HG03354 (cell line): ENCODE measurements at regions not wholly inside any gene's neighbourhood (a gene's known extent, or its start where the extent isn't known, plus 50 kb on each side); places are given as distances from the start of the nearest gene placed in this dataset.
"Not testable (repeated sequence)": the region's sequence is repeated elsewhere in the genome, so short reads cannot be mapped to it uniquely, and the experiment has no call there.

Experiments
- ATAC-seq: cut with Tn5 transposase; IDR thresholded peaks from one replicate; pipeline ENCODE4 v1.9.1; 2021; ENCODE audit warnings: mild to moderate bottlenecking; ENCODE audit not compliant: unreplicated experiment, poor library complexity, severe bottlenecking

DNA sequence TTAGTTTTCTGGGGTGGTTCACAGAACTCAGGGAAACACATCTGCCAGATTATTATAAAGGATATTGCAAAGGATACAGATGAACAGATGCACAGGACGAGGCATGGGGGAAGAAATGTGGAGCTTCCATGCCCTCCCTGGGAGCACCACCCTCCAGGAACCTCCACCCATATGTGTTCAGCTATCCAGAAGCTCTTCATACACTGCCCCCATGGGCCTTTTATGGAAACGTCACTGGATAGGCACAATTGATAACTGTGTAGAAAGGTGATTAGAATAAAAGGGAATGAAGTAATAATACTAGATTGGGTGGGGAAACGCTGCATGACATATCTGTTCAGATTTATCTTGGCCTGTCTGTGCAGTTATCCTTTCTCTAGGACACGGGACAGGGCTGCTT lies 357.9 kb downstream of the HS3ST1 start:
- ATAC-seq = no peak

DNA sequence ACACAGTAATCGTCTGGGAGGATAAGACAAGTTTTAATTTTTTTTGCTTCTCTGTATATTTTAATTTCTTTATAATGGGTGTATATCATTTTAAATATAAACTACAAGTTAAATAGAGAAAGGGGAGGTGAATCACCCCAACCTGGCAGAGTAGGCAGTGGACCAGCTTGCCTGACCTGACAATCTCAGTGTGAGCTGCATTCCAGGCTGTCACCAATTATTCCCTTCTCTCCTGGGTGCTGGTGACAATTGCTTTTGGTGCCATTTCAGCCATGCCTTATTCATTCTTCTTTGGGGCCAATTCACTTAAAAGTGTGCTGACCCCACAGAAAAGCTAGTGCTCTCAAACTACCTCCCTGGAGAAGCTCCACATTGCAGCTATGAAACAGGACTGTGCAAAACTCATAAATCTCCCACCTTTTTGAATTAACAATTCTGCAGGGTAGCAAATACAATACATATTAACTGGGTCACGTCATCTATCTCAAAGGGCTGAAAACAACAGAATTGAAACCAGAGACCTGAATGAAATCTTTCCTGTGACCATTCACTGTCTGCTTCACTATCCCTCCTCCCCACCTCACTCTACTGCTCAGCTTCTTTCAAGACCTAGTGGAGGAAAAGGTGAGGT lies 359.0 kb downstream of the HS3ST1 start:
- no peak for ATAC-seq

DNA sequence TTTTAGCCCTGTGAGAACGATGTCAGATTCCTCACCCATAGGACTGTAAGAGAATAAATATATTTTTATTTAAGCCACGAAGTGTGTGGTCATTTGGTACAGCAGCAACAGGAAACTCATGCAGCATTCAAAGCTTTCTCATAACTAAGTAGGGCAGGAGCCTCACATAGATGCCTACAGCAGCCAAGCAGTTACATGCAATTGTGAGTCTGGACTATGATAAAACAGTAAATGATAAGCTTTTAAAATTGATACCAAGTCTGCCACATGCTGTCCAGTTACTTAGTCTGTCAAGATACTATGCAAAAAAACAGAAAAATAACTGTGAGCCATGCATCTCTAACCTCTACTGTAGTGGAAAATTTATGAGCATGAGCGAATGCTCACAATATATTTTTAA lies 359.6 kb downstream of the HS3ST1 start:
- ATAC-seq = no peak

DNA sequence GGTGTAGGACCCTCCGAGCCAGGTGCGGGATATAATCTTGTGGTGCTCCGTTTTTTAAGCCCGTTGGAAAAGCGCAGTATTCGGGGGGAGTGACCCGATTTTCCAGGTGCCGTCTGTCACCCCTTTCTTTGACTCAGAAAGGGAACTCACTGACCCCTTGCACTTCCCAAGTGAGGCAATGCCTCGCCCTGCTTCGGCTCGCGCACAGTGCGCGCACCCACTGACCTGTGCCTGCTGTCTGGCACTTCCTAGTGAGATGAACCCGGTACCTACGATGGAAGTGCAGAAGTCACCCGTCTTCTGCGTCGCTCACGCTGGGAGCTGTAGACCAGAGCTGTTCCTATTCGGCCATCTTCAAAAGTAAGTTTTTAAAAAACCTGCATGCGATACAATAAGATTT lies 362.1 kb downstream of the HS3ST1 start:
- not testable (repeated sequence) for ATAC-seq

DNA sequence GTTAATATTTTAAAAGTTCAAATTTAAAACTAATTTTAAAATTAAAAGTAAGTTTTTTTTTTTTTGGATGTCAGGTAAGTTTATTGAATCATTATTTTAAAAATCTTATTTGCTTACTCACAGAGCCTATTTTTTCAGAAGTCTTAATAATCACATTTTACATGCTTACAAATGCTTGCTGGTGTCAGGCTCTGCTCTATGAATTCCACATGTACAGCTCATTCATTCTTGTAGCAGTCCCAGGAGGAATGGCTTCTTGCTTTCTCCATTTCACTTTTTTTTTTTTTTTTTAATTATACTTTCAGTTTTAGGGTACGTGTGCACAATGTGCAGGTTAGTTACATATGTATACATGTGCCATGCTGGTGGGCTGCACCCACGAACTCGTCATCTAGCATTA lies 368.1 kb downstream of the HS3ST1 start:
- ATAC-seq = not testable (repeated sequence)

DNA sequence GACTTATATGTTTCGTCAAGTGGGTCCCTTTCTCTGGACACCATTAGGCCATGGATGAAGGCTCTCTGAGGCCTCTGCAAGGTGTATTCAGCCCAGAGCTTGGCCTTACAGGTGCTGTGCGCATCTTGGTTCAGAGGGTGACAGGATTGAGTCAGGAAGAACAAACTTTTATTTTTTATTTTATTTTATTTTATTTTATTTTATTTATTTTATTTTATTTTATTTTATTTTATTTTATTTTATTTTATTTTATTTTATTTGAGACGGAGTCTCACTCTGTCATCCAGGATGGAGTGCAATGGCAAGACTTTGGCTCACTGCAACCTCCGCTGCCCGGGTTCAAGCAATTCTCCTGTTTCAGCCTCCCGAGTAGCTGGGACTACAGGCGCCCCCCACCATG lies 370.4 kb upstream of the CLNK start:
- not testable (repeated sequence) for ATAC-seq

DNA sequence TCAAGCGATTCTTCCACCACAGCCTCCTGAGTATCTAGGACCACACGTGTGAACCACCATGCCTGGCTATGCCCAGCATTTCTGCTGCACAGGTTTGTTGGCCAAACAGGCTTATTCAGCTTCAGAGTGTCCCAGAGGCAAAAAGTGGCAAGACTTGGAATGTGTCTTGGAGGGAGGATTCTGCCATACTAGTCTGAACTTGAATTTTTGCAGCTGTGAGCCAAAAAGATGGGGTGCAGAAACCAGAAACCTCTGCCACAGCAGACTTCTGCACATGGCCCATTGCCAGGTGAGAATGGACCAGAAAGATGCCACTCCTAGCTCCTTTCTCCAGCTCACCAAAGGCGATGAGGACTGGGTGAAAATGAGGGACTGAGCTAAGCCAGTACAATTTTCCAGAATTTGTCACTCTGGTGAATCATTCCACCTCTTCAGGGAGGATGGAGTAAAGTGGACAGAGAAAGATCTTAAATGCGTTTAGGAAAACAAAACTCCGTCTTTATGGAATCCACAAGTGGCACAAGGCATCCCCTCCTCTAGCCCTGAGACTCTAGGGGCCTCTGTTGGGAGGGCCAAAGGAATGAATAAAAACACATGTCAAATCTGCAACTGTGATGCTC lies 369.1 kb upstream of the CLNK start:
- ATAC-seq = no peak

DNA sequence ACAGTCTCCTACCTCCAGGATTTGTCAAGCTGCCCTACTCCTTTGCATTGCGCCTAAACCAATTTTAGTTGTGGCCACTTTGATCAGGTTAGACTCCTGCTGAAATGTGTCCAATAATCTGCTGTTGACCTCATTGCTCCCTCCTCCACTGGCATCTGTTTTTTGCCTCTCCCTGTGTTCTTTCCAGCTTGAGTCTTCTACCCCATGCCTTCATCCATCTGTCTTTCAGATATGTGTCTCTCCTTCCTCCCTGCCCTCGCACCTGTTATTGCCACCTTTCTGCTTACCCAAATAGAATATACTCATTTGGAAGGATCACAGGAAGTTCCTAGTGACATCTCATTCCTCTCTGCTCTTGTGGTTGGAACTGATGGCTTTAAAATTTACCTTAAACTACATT lies 366.6 kb upstream of the CLNK start:
- ATAC-seq = no peak

DNA sequence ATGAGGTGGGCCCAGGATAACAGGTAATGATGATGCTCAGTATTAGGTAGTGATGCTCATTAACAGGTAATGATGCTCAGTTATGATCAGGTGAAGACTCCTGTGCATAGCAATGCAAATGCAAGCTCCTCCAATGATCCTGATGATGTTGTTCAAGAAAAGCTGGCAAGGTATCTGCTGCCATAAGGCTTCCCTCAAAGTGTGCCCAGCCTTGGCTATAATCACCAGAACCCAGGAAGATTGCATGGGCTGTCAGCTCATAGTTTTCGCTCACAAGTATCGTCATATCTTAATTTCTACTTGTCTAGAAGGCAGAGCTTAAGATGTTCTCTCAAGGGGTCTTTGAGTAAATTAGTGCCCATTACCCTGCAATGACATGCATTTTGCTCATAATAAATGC lies 366.2 kb upstream of the CLNK start:
- ATAC-seq = no peak

DNA sequence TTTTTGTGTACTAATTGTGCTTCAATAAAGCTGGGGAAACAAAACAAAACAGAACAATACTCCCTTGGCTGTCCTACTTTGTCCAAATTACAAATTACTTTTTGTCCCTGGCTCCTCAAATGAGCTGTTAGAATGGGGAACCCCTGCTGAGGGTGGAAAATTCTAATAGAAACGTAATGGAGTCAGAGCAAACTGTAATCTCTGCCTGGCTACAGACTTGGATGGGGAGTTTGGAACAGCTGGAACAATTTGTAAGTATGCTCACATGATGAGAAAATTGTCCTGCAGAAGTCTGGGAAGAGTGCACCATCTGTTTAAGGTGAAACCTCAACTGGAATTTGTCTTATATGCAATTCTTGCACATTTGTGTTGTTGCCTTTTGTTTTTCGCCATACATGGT lies 364.4 kb upstream of the CLNK start:
- ATAC-seq = no peak

DNA sequence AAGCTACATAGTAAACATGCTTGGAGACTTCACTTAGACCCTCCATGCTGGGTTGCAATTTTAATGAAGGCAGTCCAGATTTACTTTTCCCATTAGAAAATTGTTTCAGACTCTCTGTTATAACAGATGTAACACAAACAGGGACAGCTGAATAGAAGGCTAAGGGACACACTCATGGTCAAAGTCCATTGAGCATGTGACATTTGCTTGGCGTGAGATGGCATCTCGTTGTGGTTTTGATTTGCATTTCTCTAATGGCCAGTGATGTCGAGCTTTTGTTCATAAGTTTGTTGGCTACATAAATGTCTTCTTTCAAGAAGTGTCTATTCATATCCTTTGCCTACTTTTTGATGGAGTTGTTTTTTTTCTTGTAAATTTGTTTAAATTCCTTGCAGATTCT lies 358.2 kb upstream of the CLNK start:
- ATAC-seq = peak; percentile 76

DNA sequence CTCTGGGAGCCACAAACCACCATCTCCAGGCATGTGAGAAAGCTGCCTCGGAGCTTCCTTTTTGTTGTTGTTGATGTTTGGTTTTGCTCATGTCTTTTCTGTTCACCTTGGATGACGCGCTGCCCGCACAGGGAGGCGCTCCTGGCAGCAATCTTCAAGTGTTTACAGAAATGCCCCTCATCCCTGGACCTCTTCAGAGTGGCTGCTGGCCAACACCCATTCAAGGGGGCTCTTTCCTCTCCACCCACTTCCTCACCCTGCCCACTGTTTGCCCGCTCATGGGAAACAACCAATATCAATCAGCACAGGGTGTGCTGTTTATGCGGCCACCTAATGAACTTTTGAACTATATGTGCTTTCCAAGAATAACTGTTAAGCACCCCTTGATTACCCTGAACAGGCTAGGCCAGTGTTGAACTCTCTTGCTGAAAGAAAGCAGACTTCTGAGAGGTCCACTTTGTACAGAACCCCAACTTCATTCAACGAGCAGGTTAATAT lies 355.1 kb upstream of the CLNK start:
- ATAC-seq = no peak

DNA sequence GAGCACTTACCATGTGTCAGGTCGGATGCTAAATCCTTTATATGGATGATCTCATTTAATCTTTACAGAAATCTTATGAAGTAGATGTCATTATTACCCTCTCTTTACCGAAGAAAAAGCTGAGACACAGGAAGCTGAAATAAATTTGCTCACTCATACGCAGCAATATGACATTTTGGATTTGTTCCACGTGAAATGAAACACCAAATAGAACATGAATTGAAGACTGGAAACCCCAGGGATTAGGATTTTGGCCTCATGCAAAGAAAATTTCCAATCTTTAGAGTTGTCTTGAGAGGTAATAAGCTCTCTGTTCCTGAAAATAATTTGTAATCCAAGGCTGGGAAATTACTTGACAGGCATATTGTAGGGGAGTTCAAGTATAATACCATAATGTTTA lies 354.4 kb upstream of the CLNK start:
- ATAC-seq = no peak

DNA sequence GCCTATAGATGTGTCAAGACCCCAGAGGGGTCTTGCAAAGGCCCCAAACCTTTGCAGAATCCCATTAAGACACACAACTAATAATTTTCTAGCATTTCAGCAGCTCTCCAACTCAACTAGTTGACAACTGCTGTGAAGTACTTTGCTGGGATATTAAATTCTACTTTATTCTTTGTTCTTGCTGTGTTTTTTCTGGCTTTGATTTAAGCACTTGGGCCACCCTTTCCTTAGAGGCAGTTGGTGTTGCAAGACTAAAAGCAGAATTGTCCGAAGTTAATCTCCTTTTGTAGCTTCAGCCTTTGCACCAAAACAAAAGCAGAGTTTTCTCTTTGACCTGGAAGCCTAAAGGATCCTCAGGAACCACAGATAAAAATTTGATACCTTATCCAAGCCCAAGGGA lies 353.1 kb upstream of the CLNK start:
- no peak for ATAC-seq

DNA sequence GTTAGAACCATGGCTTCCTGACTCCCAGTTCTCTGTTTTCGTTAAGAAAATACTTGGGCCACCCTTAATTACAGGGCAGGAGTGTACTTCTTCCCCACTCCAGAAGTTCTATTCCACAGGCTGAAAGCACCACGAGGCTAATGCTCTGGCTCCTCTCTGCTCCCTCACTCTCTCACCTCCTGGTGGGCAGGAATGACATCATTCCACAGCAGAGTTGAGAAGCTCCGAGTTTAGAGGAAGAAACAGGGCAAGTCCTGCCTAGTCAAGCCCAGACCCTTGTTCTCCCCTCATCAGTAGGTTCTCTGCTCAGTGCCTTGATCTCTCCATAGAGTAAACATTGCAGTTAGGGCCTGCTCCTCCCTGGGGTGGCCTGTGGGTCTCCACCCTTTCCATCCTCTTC lies 343.8 kb upstream of the CLNK start:
- no peak for ATAC-seq

DNA sequence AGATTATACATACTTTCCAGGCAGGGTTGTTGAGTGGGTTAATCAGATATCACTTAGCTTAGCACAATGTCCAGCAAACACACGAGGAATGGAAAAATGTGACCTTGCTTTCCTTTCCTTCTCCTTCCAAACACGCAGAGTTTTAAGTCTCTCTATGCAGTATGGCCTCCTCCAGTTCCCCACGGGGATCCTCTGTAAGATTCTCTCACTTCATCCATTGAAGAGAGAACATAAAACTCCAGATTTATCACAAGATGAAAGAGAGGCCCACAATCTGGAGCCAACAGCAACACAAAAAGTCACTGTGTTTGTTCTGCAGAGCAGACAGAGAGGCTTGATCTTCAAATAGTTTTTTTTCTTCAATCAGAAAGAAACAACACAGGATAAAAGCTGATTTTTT lies 336.8 kb upstream of the CLNK start:
- ATAC-seq = no peak

DNA sequence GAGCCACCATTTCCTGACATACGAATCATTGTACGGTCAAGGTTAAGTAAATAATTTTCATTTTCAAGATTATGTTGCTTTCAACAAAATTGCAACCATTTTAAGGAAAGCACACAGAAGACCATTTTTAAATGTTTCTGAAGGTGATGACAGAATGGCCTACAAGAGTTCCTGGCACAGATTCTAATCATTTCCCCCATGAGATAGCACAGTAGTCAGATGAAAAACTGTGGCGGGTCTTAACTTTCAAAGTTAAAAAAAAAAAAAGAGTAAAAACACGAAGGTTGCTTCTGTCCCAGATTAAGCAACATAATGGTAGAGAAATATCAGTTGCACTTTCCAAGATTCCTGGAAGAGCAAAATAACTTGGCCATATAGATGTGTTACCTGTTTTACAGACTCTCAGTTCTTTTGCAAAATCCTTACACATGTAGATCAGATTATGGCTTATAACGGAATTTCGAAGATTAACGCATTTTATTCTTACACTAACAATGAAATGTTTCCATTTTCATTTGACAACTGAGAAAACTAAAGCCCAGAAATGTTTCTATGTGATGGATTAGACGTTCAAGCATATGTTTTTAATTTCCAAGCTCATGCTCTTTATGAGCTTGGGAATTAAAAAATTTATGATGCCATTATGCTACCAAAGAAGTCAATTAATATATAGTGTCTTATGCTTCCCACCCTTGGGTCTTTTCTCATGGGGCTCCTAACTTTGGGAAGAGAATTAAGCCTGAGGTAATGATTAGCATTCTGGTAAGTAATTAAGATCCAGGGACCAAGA lies 335.1 kb upstream of the CLNK start:
- ATAC-seq = no peak

DNA sequence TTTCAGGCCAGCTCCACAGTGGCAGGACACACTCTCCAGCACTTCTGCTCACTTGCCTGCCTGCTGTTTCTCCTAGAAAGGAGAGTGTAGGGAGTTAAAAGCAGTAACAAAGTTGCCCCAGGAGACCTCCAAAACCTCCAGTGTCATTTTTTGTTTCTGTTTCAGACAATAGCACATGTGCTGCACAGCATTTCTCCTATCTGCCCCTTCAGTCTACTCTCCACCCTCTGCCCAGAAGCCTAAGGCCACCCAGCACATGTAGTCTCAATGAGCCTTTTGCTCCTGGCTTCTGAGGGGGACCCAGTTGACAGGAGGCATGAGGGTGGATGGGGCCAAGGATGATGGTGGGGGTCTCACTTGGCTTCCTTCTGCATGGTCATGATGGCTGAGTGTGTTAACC lies 329.6 kb upstream of the CLNK start:
- ATAC-seq = no peak

DNA sequence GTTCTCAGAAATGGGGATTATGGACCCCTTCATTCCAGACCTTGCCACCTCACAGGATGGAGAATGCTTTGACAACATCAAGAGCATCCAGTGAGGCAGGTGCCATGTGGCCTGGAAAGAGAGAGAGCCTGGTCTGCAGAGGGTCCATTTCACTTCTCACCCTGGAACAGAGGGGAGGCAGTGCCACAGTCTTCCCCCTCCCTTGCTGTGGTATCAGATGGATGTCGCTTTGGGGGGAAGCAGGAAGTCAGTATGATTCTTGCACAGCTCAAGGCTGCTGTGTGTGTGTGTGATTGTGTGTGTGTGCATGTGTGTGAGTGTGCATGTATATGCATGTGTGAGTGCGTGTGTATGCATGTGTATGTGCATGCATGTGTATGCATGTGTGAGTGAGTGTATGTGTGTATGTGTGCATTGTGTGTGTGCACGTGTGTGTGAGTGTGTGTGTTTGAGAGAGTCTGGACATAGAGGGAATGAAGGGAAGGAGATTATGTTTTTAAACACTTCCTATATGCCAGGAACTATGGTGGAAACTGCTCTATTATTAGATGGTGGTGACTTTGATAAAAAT lies 328.6 kb upstream of the CLNK start:
- ATAC-seq = no peak

DNA sequence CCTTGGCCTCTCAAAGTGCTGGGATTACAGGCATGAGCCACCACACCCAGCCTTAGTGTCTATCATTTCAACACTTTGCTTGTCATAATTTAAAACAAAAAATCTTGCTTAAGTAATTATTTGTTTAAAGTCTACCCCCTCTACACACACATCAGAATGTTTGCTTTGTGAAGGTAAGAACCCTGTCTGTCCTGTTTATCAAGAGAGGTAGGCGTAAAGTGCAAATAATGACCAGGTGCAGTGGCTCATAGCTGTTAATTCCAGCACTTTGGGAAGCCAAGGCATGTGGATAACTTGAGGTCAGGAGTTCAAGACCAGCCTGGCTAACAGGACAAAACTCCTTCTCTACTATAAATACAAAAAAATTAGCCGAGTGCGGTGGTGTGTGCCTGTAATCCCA lies 326.7 kb upstream of the CLNK start:
- no peak for ATAC-seq

DNA sequence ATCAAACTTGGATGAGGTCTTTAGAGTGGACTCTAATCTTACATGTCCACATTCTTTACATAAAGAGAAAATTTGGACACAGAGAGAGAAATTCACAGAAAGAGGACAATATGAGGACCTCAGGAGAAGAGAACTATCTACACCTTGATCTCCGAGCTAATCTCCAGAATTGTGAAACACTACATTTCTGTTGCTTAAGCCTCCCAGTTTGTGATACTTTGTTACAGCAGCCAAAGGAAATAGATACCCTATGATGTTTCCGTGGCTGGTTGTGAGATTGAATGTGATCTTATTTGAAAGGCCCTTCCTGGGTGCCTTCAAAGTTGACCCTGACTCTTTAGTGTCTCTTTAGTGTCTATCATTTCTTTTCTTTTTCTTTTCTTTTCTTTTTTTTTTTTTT lies 326.1 kb upstream of the CLNK start:
- no peak for ATAC-seq
